Epithelial cell of esophagus (primary cell): ENCODE measurements at regions not wholly inside any gene's neighbourhood (a gene's known extent, or its start where the extent isn't known, plus 50 kb on each side); places are given as distances from the start of the nearest gene placed in this dataset.

ENCODE experiments used
- DNase-seq: peaks from one replicate; pipeline ENCODE4 v3.0.0; 2010; ENCODE audit warnings: low read depth
- H3K4me3 ChIP-seq: 2 replicates; pipeline ENCODE4 v1.5.1; 2011; ENCODE audit warnings: mild to moderate bottlenecking, low read length, control low read depth
- CTCF ChIP-seq: IDR thresholded peaks from 2 replicates; pipeline ENCODE4 v1.5.1; 2011; ENCODE audit warnings: low read depth, mild to moderate bottlenecking, low read length, control low read depth, inconsistent platforms; ENCODE audit not compliant: insufficient read depth; ENCODE audit errors: missing control alignments

- no peak for TF ChIP-seq CTCF
- no peak for DNase-seq
- no peak overlapping the region for H3K4me3 ChIP-seq
Measured at GRCh38 chr9:26061948-26062575, 383.8 kb upstream of the TUSC1 start.

- DNase-seq = peak; percentile 7
- H3K4me3 ChIP-seq = no peak overlapping the region
- no peak for TF ChIP-seq CTCF
Measured at GRCh38 chr9:26058111-26058895, 380.1 kb upstream of the TUSC1 start.

- TF ChIP-seq CTCF = no peak
- no peak overlapping the region for H3K4me3 ChIP-seq
- no peak for DNase-seq
Measured at GRCh38 chr9:26057050-26057449, 378.8 kb upstream of the TUSC1 start.

- H3K4me3 ChIP-seq = no peak overlapping the region
- TF ChIP-seq CTCF = no peak
- DNase-seq = no peak
Measured at GRCh38 chr9:26054600-26055520, 376.6 kb upstream of the TUSC1 start.

- H3K4me3 ChIP-seq = no peak overlapping the region
- TF ChIP-seq CTCF = no peak
- DNase-seq = no peak
Measured at GRCh38 chr9:26053954-26054353, 375.7 kb upstream of the TUSC1 start.

GRCh38 chr9:26043431-26043830 is 365.2 kb upstream of the TUSC1 start:
- no peak for TF ChIP-seq CTCF
- no peak for DNase-seq
- H3K4me3 ChIP-seq = no peak overlapping the region
